NCI-H2081 treated with DMSO at 0.1 percent for 48 hours (cell line): ENCODE measurements at regions not wholly inside any gene's neighbourhood (a gene's known extent, or its start where the extent isn't known, plus 50 kb on each side); places are given as distances from the start of the nearest gene placed in this dataset.

Source experiments
- DNase-seq: peaks from one replicate; lab custom pipeline; 2025; lab: John Stamatoyannopoulos, UW

DNA sequence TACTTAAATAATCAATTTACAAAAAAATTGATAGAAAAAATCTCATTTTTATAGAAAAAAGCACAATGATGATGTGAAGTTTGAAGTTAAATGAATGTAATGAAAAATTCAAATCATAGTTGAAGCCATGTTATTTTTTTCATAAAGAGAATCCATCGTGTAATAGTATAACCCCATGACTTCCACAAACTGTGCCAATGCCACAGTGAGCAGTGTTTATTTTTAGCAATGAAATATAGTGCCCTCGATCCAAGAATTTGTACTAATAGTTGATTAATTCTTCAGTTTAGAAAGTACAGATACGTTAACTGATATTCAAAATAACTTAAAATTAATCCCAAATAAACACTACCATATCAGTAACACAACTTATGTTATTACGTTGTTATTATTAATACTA, 225.9 kb downstream of the PTPRC start:
- DNase-seq = no peak

DNA sequence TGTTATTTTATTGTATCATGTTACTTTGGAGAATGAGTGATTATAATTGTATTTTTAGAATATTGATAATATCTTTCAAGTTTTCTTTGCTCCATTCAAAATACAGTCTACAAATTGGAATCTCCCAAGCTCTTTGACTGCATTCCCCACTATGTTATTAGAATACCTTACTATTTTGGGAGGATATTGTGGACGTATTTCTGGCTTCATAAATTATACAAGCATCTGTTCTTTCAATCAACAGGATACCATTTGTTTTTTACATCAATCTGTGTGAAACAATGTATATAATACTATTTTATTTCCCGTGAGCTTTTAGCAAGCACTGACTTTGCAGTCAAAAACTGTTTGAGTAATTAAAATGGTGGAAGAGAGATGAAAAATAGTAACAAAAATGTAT, 226.5 kb downstream of the PTPRC start:
- no peak for DNase-seq

DNA sequence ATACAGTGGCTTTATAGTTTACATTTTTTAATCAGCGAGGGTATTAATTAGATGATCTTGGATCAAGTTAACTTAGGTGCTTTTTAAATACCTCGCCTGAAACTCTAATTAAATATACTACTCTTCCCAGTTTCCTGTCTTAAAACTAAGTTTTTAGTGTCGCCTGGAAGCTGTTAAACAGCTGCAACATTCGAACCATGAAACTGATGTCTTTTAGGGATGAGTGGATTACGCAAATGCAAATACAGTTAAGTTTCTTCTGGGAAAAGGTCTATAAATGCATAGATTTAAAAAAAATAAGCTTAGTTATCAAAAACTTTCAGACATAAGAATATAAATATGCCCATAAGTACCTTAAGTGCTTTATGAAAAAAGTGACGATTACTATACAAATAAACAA, 228.3 kb downstream of the PTPRC start:
- DNase-seq = no peak

DNA sequence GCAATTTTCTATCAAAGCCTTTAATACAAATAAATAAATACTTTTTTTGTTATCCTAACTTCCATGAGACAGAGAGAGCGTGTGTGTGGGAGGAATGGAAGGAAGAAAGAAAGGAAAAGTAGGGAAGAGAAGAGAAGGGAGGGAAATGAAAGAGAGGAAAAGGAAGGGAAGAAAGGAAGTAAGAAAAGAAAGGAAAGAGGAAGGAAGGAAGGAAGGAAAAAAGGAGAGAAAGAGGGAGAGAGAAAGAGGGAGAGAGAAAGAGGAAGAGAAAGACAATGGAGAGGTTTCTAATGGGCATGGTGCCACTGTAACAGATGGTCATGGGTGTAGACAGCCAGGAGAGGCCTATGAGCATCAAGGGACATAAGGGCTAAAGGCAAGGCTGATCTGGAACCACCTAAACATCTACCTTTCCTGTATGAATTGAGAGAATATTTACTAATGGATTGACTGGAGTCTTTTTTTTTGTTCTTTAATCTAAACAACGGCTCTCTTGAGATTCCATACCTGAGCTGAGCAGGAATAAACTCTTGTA, 234.9 kb downstream of the PTPRC start:
- no peak for DNase-seq

DNA sequence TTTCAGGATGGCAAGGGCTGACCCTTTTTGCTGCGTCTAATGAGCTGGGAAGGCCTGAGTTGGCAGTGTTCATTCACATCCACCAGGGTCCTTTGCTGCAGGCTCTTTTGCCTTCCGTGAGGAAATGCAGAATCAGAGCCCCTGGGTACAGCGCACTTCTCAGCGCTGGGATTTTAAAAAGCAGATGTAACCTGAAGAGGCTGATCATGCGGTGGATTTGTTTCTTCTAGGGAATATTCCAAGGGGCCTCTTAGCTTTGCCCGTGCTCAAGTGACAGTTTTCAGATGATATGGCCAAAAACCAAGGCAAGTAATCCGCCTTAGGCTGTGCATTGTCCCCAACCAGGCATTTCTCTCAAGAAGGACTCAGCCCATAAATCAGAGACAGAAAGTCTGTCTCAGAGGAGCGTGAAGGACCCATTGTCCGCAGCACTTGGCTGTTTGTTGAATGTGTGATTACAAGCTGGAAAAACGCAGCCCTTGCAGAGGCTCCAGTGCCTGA, 237.6 kb downstream of the PTPRC start:
- DNase-seq = peak; percentile 40

DNA sequence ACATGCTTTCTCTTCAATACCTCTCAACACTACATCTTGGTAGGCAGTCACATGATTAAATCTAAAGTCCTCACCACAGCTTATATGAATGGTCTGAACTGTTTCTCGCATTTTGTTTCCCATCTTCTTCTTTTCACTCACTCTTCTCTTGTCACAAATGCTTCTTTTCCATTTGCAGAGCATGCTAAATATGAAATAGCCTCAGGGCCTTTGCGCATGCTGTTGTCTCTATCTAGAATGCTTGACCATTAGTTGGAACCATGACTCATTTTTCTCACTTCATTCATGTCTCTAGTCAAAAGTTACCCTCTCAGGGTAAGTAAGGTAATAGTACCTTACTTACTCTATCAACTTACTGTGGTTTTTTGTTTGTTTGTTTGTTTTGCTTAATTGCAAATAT, 239.7 kb downstream of the PTPRC start:
- DNase-seq = no peak

DNA sequence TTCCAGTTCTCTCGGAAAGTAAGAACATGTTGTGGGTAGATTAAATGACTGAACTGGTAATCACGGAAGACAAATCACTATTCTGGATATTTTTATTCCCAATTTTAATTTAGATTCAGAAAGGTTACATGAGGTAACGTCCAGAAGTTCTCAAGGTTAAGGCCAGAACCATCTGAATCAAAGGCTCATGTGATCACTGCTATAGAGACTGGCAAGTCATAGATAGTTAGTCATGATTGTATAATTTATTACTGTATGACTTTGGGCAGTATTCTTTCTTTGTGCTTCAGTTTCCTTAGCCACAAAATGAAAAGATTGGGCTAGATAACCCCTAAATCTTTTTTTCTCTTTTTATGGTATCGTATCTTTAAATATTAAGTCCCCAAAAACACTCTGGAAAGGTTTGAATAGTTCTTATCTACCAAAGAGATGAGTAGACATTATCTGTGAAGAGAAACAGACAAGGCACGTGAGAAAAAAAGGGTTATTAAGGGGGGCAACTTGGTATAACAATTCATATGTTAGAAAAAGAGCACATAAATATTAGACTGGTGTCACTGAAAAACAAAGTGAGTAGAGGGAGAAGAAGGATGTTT, 241.0 kb downstream of the PTPRC start:
- no peak for DNase-seq

DNA sequence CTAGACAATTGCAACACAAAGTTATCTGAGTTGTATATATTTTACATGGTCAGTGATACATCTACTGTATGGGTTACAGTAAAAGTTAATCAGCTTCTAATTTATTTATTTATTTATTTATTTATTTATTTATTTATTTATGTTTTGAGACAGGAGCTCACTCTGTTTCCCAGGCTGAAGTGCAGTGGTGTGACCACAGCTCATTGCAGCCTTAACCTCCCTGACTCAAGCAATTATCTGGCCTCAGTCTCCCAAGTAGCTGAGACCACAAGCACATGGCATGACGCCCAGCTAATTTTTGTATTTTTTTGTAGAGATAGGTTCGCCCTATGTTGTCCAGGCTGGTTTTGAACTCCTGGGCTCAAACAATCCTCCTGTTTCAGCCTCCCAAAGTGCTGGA, 241.6 kb downstream of the PTPRC start:
- no peak for DNase-seq

DNA sequence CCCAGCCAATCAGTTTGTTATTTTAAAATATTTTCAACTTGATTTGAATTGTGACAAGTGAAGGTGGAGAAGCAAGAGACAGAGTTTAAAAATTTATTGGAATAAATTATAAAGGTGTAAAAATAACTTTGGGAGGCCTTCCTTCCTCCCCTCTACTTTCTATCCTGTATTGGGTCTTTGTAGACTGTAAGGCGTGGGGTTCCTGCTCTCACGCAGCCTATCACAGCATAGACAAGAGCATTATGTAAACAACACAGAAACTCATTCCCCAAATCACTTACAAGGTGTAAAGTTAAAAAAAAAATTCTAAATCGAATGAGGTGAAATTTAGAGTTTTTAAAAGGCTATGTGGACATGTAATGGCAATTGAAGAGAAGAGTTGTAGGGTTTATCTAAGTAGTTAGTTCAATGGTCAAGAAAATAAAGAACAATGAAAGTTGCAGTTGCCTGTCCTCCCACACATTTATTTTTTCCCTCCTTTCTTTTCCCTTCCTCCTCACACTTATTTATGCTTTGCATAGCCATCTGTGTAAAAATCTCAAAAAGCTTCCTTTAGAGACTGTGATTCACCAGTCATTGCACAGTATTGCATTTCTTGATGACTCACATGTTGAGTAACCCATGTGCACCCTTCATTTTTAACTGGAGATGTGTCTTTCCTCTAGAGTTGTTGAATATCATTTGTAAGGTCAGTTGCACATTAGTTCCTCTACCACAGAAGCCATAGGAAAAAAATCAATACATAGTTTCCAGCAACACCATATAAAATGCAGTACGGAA, 242.2 kb downstream of the PTPRC start:
- no peak for DNase-seq

DNA sequence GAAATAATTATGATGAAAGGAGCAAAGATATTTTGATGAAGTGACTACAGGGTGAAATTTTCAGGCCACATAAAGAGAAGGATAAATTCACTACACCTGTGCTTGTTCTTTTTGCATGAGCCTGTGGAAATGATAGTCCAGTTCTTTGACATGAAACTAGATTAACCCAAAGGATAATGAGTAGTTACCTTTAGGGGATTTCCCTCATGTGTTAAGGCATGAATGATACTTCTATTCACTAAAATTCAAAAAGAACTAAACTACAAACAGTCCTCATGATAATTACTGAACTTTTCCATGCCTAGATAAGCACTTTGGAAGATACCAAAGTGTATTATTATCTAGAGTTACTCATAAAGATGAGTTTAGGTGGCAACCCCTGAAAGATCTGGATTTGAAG, 244.3 kb downstream of the PTPRC start:
- DNase-seq = no peak

DNA sequence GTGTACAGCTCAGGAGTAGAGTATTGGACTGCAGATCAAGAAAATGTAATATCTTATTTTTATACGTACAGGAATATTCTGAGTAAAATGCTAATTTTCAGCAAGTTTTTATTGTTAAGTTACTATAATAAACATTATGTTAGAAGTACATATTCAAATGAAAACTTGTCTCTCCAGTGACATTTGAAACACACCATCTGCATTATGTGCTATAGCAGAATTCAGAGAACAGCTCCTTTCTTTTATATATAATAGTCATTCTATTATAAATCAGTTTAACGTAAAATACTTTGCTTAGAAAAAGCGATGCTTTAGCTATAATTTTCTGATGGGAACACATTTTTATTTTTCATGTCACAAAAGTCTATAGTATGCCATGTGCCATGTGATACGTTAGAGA, 249.0 kb downstream of the PTPRC start:
- no peak for DNase-seq

DNA sequence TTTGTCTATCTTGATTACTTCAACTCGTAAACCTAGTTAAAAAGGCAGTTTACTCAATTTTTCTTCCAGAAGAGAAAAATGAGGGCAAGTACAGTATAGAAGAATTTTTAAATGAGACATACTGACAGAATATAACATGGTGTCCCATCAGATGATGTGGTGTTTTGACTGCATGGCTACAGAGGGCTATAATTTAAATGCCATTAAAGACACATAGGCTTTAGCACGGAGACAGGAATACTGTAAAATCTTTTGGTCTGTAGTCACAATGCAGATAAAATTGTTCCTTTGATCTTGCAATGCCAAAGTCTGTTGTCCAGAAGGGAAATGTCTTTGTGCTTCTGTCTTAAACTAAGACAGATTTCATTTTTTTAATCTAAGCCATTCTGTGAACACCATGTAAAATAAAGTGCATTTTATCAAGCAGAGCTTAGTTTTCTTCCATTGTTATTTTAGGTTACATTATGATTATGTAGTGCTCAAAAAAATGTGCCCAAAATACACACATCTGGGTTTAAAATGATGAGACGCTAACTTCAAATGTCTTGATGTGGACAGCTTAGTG, 249.6 kb downstream of the PTPRC start:
- no peak for DNase-seq

DNA sequence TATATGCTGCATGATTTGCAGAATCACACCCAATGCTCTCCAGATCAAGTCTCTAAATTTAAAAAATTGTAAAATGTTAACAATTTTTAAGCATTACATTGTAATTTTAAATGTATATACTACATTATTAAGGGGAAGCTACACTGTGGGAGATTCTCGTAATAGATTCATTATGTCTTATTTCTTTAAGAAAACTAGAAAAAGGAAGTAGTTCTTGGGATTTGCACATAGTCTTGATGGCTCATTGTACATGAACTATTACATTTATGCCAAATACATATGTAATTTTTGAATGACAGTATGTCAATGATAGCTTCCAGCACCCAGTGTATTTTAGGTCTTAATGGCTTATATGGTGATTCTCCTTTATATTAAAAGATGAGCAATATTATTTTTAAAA, 250.3 kb downstream of the PTPRC start:
- no peak for DNase-seq

DNA sequence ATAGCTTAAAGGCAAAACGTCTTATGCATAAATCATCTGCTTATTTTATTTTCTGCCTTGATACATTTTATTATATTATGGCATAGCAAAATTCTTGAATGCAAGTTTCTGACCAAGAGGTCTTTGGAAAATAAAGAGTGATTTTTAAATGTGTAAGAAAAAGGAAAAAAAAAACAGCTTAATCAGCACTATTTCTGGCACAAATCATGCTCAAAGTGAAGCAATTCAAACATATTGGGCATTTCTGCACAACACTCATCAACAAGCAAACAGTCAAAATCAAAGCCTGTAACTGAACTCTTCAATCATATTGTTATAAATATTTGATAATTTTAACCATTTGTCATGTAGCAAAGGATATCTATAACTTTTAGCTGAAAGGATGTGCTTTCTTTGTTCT, 250.9 kb downstream of the PTPRC start:
- DNase-seq = no peak

DNA sequence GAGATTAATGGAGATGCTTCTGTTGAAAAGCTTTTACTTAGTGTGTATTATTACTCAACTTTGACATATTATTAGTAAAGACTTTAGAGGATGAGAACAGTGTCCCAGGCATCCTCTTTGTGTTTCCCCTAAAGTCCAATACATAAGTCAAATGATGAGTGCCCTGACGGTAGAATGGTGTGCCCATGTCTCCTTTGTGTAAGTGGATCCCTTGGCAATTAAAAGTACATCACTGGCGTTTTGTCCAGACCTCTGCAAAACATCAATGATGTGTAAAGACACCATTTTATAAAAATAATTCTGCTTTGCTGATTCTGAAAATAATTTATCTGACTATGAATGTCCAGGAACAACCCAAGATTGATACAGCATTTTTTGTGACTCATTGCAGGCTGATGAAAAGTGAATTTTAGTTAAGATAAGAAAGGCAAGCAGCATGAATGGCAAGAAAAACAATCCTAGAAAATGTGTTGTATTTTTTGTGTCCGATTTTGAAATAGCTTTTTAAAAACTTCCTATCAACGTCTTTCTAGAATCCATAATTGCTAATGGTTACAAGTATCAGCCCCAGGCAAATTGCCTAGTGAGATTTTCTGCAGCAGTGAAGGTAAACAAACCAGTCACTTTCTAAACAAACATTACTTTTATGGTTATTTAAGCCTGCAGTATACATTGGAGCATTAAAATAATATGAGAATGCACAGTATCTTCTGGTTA, 251.5 kb downstream of the PTPRC start:
- peak; percentile 82 for DNase-seq

DNA sequence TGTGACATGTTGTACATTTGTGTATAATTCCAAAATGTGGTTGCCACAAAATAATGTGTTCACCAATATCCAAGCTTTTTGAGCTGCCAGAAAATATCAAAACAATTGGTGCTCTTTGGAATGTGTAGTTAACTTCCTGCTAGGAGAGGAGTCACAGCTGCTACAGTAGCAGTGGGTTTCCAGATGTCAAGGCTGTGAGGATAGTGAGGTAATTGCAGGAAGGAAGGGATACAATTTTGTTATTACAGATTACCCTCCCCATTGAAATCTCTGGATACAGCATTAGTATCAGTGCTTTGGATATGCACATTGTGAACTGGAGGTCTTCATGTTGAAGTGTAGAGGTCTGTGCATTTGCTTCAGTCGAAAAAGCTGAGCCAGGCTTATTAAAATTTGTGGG, 253.2 kb downstream of the PTPRC start:
- DNase-seq = peak; percentile 52

DNA sequence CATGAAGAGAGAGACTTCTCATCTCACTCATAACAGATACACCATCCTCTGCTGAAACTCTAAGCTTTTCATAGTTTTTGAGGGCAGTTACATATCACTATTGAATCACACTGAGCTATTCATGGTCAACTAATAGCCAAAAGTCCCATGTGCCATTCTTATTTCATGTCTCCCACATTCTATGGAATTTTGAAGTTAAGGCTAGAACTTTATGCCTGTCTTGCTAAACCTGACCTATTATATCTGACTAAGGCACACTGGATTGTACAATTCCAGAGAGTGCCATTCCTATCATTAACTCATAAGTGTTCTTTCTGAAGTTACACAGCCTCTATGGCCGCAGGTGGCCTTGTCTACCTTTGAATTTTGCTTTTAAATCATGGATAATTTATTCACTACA, 254.3 kb downstream of the PTPRC start:
- DNase-seq = no peak

DNA sequence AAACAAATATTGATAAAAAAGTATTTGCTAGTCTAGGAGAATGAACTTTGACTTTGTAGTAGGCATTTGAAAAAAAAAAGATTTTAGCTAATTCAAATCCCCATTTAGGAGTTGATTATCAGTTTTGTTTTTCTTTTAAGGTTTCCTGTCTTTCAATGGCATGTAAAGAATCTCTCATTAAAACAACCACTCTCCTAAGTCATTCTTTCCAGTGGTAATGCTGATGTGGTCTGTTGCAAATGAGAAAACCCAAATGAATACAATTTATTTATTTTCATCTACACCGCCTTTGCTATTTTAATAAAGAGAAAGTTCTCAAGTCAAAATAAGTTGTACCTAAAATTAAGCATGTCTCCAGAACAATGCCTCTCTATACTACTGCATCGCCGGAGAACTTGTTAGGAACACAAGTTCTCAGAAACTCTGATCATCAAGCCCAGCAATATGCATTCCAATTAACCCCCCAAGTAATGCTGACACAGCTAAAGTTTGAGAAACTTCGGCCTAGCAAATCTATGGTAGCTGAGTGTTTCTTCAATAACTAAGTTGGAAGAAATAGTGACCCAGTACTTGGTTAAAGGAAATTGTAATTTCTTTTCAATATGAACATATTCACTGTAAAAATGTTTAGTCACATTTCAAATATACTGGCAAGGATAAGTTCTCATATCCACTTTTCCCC, 255.1 kb downstream of the PTPRC start:
- no peak for DNase-seq

DNA sequence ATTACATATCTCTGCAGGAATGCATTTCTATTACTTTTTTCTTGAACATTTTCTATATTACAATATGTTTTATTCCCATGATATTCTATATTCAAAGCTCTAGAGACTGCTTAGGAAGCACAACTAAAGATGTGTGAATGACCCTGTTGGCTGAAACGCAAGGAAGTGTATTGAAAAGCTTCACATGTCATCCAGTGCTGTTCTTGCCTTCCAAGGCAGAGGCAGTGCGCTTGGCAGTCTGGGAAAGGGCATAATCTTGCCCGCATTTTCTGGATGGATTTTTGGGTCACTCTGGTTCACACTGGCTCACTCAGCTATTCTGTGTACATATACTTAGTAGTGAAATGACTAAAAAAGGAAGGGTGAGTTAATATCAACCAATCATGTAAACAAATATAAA, 262.4 kb downstream of the PTPRC start:
- no peak for DNase-seq

DNA sequence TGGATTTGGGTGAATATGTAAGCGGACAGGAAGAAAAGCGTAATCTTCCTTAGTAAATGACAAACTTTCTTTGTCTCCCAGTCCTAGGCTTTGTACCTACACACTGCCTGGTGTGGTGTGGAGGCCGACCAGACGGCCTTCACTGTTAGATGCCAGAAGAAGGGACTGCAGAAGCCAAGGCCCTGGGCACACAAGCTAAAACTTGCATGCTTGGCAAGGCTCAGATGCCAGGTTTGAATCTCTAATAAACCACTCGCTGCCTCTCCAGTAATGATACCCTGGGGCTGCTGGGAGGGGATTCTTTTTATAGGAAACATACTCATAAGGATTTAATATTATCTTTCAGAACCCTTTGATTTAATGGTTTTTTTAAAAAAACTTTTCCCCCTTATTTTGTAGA, 263.8 kb downstream of the PTPRC start:
- no peak for DNase-seq

DNA sequence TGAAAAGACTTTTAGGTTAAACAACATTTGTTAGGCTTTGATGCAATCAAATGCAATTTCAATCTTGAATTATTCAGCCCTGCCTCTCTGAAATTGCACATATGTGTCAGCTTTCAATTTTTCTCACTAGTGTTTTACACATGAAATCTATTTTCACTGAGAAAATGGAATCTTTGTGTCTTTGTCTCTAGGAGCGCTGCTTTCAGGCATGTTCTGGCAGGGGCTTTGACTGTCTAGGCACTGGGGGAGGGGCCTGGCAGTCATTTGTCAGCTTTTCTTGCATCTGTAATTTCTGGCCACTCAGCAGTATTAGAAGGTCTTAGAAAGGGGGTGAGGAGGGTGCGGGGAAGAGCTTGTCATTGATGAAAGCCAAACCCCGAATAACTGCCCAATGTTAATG, 264.4 kb downstream of the PTPRC start:
- no peak for DNase-seq

DNA sequence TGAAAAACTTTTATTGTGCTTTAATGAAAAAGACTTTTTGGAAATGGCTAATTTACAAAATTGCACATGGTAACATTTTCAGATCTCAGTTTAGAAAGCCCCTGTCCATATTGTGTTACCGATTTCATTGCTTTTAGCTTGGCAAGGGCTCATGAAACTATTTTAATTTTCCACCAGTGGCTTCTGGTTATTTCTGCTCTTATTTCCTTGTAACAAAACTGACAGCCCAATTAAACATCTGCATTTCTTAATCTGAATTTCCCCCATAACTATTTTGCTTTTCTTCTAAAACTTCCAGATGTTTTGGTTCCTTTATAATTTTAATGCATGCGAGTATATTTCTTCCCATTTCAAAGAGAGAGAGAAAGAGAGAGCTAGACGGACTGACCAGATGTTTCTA, 264.8 kb downstream of the PTPRC start:
- DNase-seq = no peak
